H9 (cell line): ENCODE measurements at regions not wholly inside any gene's neighbourhood (a gene's known extent, or its start where the extent isn't known, plus 50 kb on each side); places are given as distances from the start of the nearest gene placed in this dataset.
A peak's percentile ranks its signal among the peaks of the same experiment; 100 is the strongest.

ENCODE experiments used
- DNase-seq: peaks from one replicate; pipeline ENCODE4 v3.0.0-alpha.2; 2017
- H2AFZ ChIP-seq: one replicate; pipeline ENCODE4 v1.6.1; 2013; ENCODE audit warnings: mild to moderate bottlenecking, low read length, control low read depth, moderate library complexity
- H2AK5ac ChIP-seq: 2 replicates; pipeline ENCODE4 v1.6.1; 2013; ENCODE audit warnings: low read length, control low read depth, mixed read lengths; ENCODE audit not compliant: insufficient read length
- H2BK120ac ChIP-seq: one replicate; pipeline ENCODE4 v1.6.1; 2013; ENCODE audit warnings: low read depth, mild to moderate bottlenecking, low read length, control low read depth, inconsistent platforms; ENCODE audit not compliant: poor library complexity, severe bottlenecking
- H2BK12ac ChIP-seq: 2 replicates; pipeline ENCODE4 v1.6.1; 2013; ENCODE audit warnings: low read length, control low read depth, mixed read lengths, low read depth; ENCODE audit not compliant: insufficient read length
- H2BK15ac ChIP-seq: 2 replicates; pipeline ENCODE4 v1.6.1; 2013; ENCODE audit warnings: low read depth, low read length, control low read depth
- H2BK20ac ChIP-seq: one replicate; pipeline ENCODE4 v1.6.1; 2013; ENCODE audit warnings: low read depth, mild to moderate bottlenecking, low read length, control low read depth, inconsistent platforms; ENCODE audit not compliant: poor library complexity, severe bottlenecking
- H2BK5ac ChIP-seq: 2 replicates; pipeline ENCODE4 v1.6.1; 2013; ENCODE audit warnings: low read length, control low read depth, mixed read lengths; ENCODE audit not compliant: insufficient read length
- H3K14ac ChIP-seq: 2 replicates; pipeline ENCODE4 v1.6.1; 2013; ENCODE audit warnings: low read length, control low read depth; ENCODE audit not compliant: insufficient read depth
- H3K18ac ChIP-seq: 2 replicates; pipeline ENCODE4 v1.6.1; 2013; ENCODE audit warnings: low read depth, mild to moderate bottlenecking, mixed read lengths, low read length, control low read depth; ENCODE audit not compliant: insufficient read length
- H3K23ac ChIP-seq: 2 replicates; pipeline ENCODE4 v1.6.1; 2013; ENCODE audit warnings: low read length, control low read depth, mixed read lengths, low read depth; ENCODE audit not compliant: insufficient read length
- H3K23me2 ChIP-seq: 2 replicates; pipeline ENCODE4 v1.6.1; 2013; ENCODE audit warnings: low read depth, mild to moderate bottlenecking, mixed read lengths, low read length, control low read depth; ENCODE audit not compliant: insufficient read length, poor library complexity, severe bottlenecking
- H3K27ac ChIP-seq: 2 replicates; pipeline ENCODE4 v1.5.1; 2013; ENCODE audit warnings: low read length, control low read depth, mixed read lengths, low read depth; ENCODE audit not compliant: insufficient read length
- H3K27me3 ChIP-seq: 2 replicates; pipeline ENCODE4 v1.6.1; 2013; ENCODE audit warnings: low read length, control low read depth, inconsistent platforms; ENCODE audit not compliant: insufficient read depth
- H3K4ac ChIP-seq: 2 replicates; pipeline ENCODE4 v1.6.1; 2013; ENCODE audit warnings: low read depth, mild to moderate bottlenecking, control low read depth, inconsistent platforms, low read length, moderate library complexity
- H3K4me1 ChIP-seq: 2 replicates; pipeline ENCODE4 v1.6.1; 2013; ENCODE audit warnings: low read length, control low read depth, inconsistent platforms; ENCODE audit not compliant: insufficient read depth
- H3K4me2 ChIP-seq: 2 replicates; pipeline ENCODE4 v1.6.1; 2013; ENCODE audit warnings: low read length, control low read depth, mixed read lengths; ENCODE audit not compliant: insufficient read length, insufficient read depth
- H3K56ac ChIP-seq: 2 replicates; pipeline ENCODE4 v1.6.1; 2013; ENCODE audit warnings: low read depth, mild to moderate bottlenecking, mixed read lengths, low read length, control low read depth; ENCODE audit not compliant: insufficient read length
- H3K79me1 ChIP-seq: 2 replicates; pipeline ENCODE4 v1.6.1; 2013; ENCODE audit warnings: low read depth, mild to moderate bottlenecking, moderate library complexity, low read length, control low read depth, inconsistent platforms; ENCODE audit not compliant: insufficient read depth, poor library complexity, severe bottlenecking
- H3K79me2 ChIP-seq: 2 replicates; pipeline ENCODE4 v1.6.1; 2013; ENCODE audit warnings: low read length, control low read depth, inconsistent platforms; ENCODE audit not compliant: insufficient read depth
- H3K9ac ChIP-seq: 2 replicates; pipeline ENCODE4 v1.6.1; 2013; ENCODE audit warnings: low read length, control low read depth, mixed read lengths; ENCODE audit not compliant: insufficient read length; ENCODE audit errors: extremely low read depth
- H3K9me3 ChIP-seq: one replicate; pipeline ENCODE4 v1.6.1; 2013; ENCODE audit warnings: low read depth, low read length, inconsistent platforms; ENCODE audit not compliant: control insufficient read depth
- H3T11ph ChIP-seq: one replicate; pipeline ENCODE4 v1.6.1; 2013; ENCODE audit warnings: mild to moderate bottlenecking, low read length, control low read depth, inconsistent platforms
- H4K20me1 ChIP-seq: one replicate; pipeline ENCODE4 v1.6.1; 2013; ENCODE audit not compliant: control insufficient read depth, insufficient read length, insufficient read depth
- H4K5ac ChIP-seq: 2 replicates; pipeline ENCODE4 v1.6.1; 2013; ENCODE audit warnings: low read depth, mild to moderate bottlenecking, mixed read lengths, low read length, control low read depth; ENCODE audit not compliant: insufficient read length
- H4K8ac ChIP-seq: replicated peaks from 2 replicates; pipeline ENCODE4 v1.6.1; 2013; ENCODE audit warnings: low read length, control low read depth, mixed read lengths, low read depth; ENCODE audit not compliant: insufficient read length
- H4K91ac ChIP-seq: 2 replicates; pipeline ENCODE4 v1.6.1; 2013; ENCODE audit warnings: low read depth, mild to moderate bottlenecking, moderate library complexity, mixed read lengths, low read length, control low read depth; ENCODE audit not compliant: insufficient read length
- H3K27ac Mint-ChIP-seq, 3 experiments: 2 replicates in 2 of 3; 3 replicates in 1 of 3; pipeline ENCODE4 v1.8.0; 2020 to 2021; ENCODE audit warnings: mixed read lengths in 3 of 3, mild to moderate bottlenecking in 1 of 3, moderate library complexity in 1 of 3
- H3K27me3 Mint-ChIP-seq: 2 replicates; pipeline ENCODE4 v1.8.0; 2021; ENCODE audit warnings: low read depth, mild to moderate bottlenecking, moderate library complexity, mixed read lengths
- H3K36me3 Mint-ChIP-seq, 3 experiments: 2 replicates in 2 of 3; 3 replicates in 1 of 3; pipeline ENCODE4 v1.8.0; 2020 to 2021; ENCODE audit warnings: low read depth in 3 of 3, mixed read lengths in 3 of 3; ENCODE audit not compliant: insufficient read depth in 1 of 3
- H3K4me1 Mint-ChIP-seq, 2 experiments: 2 replicates each; pipeline ENCODE4 v1.8.0; 2020; ENCODE audit warnings: mixed read lengths in 2 of 2
- H3K4me3 Mint-ChIP-seq, 2 experiments: 2 replicates in 1 of 2; 3 replicates in 1 of 2; pipeline ENCODE4 v1.8.0; 2020 to 2021; ENCODE audit warnings: mild to moderate bottlenecking in 2 of 2, mixed read lengths in 2 of 2, moderate library complexity in 1 of 2
- H3K9me3 Mint-ChIP-seq, 2 experiments: 2 replicates in 1 of 2; 3 replicates in 1 of 2; pipeline ENCODE4 v1.8.0; 2020; ENCODE audit warnings: mild to moderate bottlenecking in 2 of 2, mixed read lengths in 2 of 2, moderate library complexity in 1 of 2
- WGBS: extraction: QIAGEN DNeasy Blood & Tissue Kit; methylation state at CpG from one replicate; pipeline ENCODE4 v1.1.7; 2013; ENCODE audit warnings: missing lambda C conversion rate, low lambda C conversion rate, mixed read lengths; ENCODE audit not compliant: insufficient read length; ENCODE audit errors: extremely low coverage; 5-methylcytosine and 5-hydroxymethylcytosine counted together
- TF ChIP-seq, protein P1 (sequence below): fragments of 200-600 bp; sonication (generic); conservative IDR thresholded peaks from 3 replicates; pipeline ENCODE4 v1.8.0; 2021; ENCODE audit warnings: antibody characterized with exemption, mild to moderate bottlenecking

- H2BK5ac ChIP-seq, result no peak overlapping the region
- H2AFZ ChIP-seq, result no peak overlapping the region
- no peak overlapping the region for H2AK5ac ChIP-seq
- H3K79me1 ChIP-seq, result no peaks in the 10 kb centered on the region
- H4K20me1 ChIP-seq, result no peaks in the 10 kb centered on the region
- no peak overlapping the region for H3K23ac ChIP-seq
- no peak overlapping the region for H2BK12ac ChIP-seq
- WGBS, result no CpG with 5 or more reads among the region's 14 CpGs
- no peak overlapping the region for H3K56ac ChIP-seq
- no peak overlapping the region for H3K4me2 ChIP-seq
- no peak for DNase-seq
- Mint-ChIP-seq H3K27ac (peak overlapping the region in 1 of 3 experiments; percentile 52; a peak in 1 of 7 replicates), H3K4me3 (no peak overlapping the region), H3K27me3 (no peaks in the 10 kb centered on the region), H3K9me3 (no peaks in the 10 kb centered on the region), H3K36me3 (no peaks in the 10 kb centered on the region), H3K4me1 (peaks cover 53 to 72% of the 10 kb centered on the region in 2 experiments)
- TF ChIP-seq, protein P1, sequence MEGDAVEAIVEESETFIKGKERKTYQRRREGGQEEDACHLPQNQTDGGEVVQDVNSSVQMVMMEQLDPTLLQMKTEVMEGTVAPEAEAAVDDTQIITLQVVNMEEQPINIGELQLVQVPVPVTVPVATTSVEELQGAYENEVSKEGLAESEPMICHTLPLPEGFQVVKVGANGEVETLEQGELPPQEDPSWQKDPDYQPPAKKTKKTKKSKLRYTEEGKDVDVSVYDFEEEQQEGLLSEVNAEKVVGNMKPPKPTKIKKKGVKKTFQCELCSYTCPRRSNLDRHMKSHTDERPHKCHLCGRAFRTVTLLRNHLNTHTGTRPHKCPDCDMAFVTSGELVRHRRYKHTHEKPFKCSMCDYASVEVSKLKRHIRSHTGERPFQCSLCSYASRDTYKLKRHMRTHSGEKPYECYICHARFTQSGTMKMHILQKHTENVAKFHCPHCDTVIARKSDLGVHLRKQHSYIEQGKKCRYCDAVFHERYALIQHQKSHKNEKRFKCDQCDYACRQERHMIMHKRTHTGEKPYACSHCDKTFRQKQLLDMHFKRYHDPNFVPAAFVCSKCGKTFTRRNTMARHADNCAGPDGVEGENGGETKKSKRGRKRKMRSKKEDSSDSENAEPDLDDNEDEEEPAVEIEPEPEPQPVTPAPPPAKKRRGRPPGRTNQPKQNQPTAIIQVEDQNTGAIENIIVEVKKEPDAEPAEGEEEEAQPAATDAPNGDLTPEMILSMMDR, result no peak
- H2BK120ac ChIP-seq, result no peak overlapping the region
- no peaks in the 10 kb centered on the region for H3K79me2 ChIP-seq
- no peak overlapping the region for H3K9ac ChIP-seq
- H3K23me2 ChIP-seq, result no peaks in the 10 kb centered on the region
- H3K4me1 ChIP-seq, result peaks cover 7% of the 10 kb centered on the region
- no peak overlapping the region for H3T11ph ChIP-seq
- no peak overlapping the region for H3K27ac ChIP-seq
- no peaks in the 10 kb centered on the region for H3K27me3 ChIP-seq
- no peak overlapping the region for H4K8ac ChIP-seq
- no peak overlapping the region for H2BK15ac ChIP-seq
- no peak overlapping the region for H3K14ac ChIP-seq
- H3K9me3 ChIP-seq, result no peaks in the 10 kb centered on the region
- H4K91ac ChIP-seq, result no peak overlapping the region
- no peak overlapping the region for H4K5ac ChIP-seq
- no peak overlapping the region for H3K4ac ChIP-seq
- no peak overlapping the region for H3K18ac ChIP-seq
- H2BK20ac ChIP-seq, result no peak overlapping the region
Measured at GRCh38 chr5:138651058-138651766, 76.0 kb upstream of the HSPA9 start.
